H1 (cell line): ENCODE measurements at regions not wholly inside any gene's neighbourhood (a gene's known extent, or its start where the extent isn't known, plus 50 kb on each side); places are given as distances from the start of the nearest gene placed in this dataset.

Experiments used
- CBX5 ChIP-seq: fragments of 300-800, 300-1000 bp; sonication (generic); IDR thresholded peaks from 2 replicates; pipeline ENCODE4 v1.7.1; 2016; ENCODE audit warnings: antibody characterized with exemption, low read length, low read depth
- CHD7 ChIP-seq: fragments of 300-600 bp; sonication (generic); IDR thresholded peaks from 2 replicates; pipeline ENCODE4 v1.7.1; 2012; ENCODE audit warnings: low read length, moderate library complexity, mild to moderate bottlenecking, inconsistent platforms; ENCODE audit not compliant: insufficient replicate concordance
- GABPA ChIP-seq: IDR thresholded peaks from 2 replicates; pipeline ENCODE4 v1.6.1; 2011; ENCODE audit warnings: mild to moderate bottlenecking, low read length, moderate library complexity, borderline replicate concordance; ENCODE audit not compliant: insufficient read depth
- GTF2F1 ChIP-seq: IDR thresholded peaks from 2 replicates; pipeline ENCODE4 v1.6.1; 2012; ENCODE audit warnings: low read depth, low read length, improper control_type of control experiment, borderline replicate concordance
- POLR2A ChIP-seq, 2 experiments: IDR thresholded peaks; 1 replicate in 1 of 2; 2 replicates in 1 of 2; pipeline ENCODE4 v1.6.1; 2011; ENCODE audit warnings: low read depth in 2 of 2, low read length in 2 of 2, mild to moderate bottlenecking in 2 of 2; ENCODE audit errors: control extremely low read depth in 1 of 2
- YY1 ChIP-seq: IDR thresholded peaks from 2 replicates; pipeline ENCODE4 v1.6.1; 2011; ENCODE audit warnings: low read depth, mild to moderate bottlenecking, low read length

GRCh38 chr13:80038371-80038770 lies 302.6 kb downstream of the SPRY2 start (continued):
- TF ChIP-seq CHD7 (no peak), GTF2F1 (no peak), GABPA (no peak), YY1 (no peak), POLR2A (IDR thresholded peaks at IDR 0.05; ENCODE audit: control extremely low read depth in 1 of 2, low read depth in 2 of 2, low read length in 2 of 2) (no peak), CBX5 (no peak)
